ENCODE measurements at regions not wholly inside any gene's neighbourhood (a gene's known extent, or its start where the extent isn't known, plus 50 kb on each side); places are given as distances from the start of the nearest gene placed in this dataset.

DNA sequence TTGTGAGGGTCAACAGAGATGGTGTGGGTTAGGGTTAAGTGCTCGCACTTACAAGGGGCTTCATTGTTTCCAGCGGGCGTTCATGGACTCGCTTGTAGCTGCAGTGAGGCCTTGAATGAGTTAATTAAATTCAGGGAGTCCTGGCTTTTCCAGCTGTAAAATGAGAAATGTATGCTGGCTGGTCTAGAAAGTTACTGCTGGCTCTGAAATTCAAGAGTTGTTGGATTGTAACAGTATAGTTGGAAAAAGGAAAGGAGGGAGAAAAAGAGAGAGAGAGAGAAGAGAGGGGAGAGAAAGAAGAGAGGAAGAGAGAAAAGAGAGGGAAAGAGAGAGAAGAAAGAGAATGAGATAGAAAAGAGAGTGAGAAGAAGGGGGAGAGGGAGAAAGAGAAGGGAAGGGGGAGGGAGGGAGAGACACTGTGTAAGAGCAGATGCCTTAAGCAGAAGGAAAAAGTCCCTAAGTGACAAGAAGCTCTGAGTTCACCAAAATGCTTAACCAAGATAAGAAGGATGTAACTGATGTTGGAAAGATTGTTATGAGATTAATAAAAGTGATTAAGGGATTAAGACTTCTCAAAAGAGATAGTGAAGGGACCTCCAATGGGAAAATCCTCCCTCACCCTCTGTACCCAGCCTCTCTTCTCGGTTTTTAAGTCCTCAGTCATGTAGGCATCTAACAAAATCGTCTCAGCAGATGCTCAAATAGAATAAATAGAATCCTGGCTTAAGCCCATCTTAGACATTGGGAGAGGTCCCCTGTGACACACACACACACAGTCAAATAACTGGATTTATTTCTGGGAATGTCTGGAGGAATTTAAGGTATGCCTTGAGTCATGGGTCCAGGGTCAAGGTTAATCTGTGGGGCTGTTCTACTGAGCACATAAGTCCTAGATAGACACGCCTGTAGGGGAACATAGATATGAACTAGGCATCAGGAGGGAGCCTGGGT is 477.9 kb downstream of the MIAT start:
- TF ChIP-seq POLR2A (IDR thresholded peaks at IDR 0.05), result no peak
- TF ChIP-seq, protein P1, sequence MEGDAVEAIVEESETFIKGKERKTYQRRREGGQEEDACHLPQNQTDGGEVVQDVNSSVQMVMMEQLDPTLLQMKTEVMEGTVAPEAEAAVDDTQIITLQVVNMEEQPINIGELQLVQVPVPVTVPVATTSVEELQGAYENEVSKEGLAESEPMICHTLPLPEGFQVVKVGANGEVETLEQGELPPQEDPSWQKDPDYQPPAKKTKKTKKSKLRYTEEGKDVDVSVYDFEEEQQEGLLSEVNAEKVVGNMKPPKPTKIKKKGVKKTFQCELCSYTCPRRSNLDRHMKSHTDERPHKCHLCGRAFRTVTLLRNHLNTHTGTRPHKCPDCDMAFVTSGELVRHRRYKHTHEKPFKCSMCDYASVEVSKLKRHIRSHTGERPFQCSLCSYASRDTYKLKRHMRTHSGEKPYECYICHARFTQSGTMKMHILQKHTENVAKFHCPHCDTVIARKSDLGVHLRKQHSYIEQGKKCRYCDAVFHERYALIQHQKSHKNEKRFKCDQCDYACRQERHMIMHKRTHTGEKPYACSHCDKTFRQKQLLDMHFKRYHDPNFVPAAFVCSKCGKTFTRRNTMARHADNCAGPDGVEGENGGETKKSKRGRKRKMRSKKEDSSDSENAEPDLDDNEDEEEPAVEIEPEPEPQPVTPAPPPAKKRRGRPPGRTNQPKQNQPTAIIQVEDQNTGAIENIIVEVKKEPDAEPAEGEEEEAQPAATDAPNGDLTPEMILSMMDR (IDR thresholded peaks at IDR 0.05 in 4 of 5, conservative IDR thresholded peaks at IDR 0.05 in 1 of 5), result no peak
- Histone ChIP-seq H3K9me3 (no peaks in the 10 kb centered on the region), H3K27ac (no peak overlapping the region), H3K36me3 (no peaks in the 10 kb centered on the region), H3K4me3 (no peak overlapping the region), H3K4me1 (no peaks in the 10 kb centered on the region), H3K27me3 (peaks cover 10 to 25% (median 24%) of the 10 kb centered on the region in 3 donors)
- intact Hi-C loops (cut with DNase I; ENCODE audit: low total_unique reads) (no loop called here), in situ Hi-C loops (cut with MboI; ENCODE audit: low sequenced_read_pairs in 4 of 4) (no loop called here)
- no peak for DNase-seq
- ATAC-seq, result no peak

DNA sequence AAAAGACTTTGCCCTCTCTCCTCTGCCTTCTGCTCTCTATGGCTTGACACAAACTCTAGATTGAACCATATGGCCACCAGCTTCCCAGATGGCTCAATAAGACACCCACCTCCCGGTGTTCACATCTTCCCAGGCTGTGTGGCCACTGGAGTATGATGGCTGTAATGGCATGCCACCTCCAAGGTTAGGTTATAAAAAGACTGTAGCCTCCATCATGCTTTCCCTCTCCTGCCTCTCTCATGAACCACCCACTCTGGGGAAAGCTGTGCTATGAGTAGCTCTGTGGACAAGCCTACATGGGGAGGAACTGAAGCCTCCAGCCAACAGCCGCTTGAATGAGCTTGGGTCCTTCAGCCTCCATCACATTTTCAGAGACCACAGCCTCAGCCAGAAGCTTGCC is 479.2 kb downstream of the MIAT start:
- in situ Hi-C loops (cut with MboI; ENCODE audit: low sequenced_read_pairs in 4 of 4) (no loop called here), intact Hi-C loops (cut with DNase I; ENCODE audit: low total_unique reads) (no loop called here)
- H3K4me3 ChIP-seq, result no peak overlapping the region
- H3K27me3 ChIP-seq, result peaks cover 16 to 31% (median 21%) of the 10 kb centered on the region in 3 donors
- no peak for ATAC-seq
- H3K4me1 ChIP-seq, result no peaks in the 10 kb centered on the region
- H3K9me3 ChIP-seq, result no peaks in the 10 kb centered on the region
- H3K27ac ChIP-seq, result no peak overlapping the region
- TF ChIP-seq, protein P1 (IDR thresholded peaks at IDR 0.05 in 4 of 5, conservative IDR thresholded peaks at IDR 0.05 in 1 of 5), result no peak
- TF ChIP-seq POLR2A (IDR thresholded peaks at IDR 0.05), result no peak
- DNase-seq, result no peak
- H3K36me3 ChIP-seq, result no peaks in the 10 kb centered on the region

DNA sequence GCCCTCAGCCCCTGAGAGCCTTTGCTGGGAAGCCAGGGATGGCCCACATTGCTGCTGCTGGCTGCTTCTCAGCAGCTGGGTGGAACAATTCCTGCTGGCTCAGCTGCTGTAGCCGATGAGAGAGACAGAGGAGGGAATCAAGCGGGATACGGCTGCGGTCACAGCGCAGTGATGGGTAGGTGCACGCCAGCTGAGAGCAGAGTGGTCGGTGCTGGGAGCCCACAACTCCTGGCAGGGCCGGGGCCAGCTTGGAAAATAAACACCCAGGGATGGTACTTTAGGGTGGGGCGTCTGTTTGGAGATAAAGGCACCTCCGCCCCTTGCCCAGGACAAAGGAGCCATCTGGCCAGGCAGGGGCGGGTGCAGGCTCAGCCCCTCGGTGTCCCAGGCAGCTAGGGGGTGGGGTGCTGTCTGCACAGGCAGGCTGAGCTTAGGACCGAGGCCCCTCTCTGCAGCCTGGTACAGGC is 480.5 kb downstream of the MIAT start:
- intact Hi-C loops (cut with DNase I; ENCODE audit: low total_unique reads) (no loop called here), in situ Hi-C loops (cut with MboI; ENCODE audit: low sequenced_read_pairs in 4 of 4) (no loop called here)
- Histone ChIP-seq H3K4me3 (no peak overlapping the region), H3K36me3 (no peaks in the 10 kb centered on the region), H3K27ac (no peak overlapping the region), H3K4me1 (no peaks in the 10 kb centered on the region), H3K9me3 (no peaks in the 10 kb centered on the region), H3K27me3 (peaks cover 17 to 35% (median 30%) of the 10 kb centered on the region in 3 donors)
- no peak for TF ChIP-seq POLR2A (IDR thresholded peaks at IDR 0.05)
- TF ChIP-seq, protein P1 (IDR thresholded peaks at IDR 0.05 in 4 of 5, conservative IDR thresholded peaks at IDR 0.05 in 1 of 5), result no peak
- DNase-seq (no peak), ATAC-seq (no peak)

DNA sequence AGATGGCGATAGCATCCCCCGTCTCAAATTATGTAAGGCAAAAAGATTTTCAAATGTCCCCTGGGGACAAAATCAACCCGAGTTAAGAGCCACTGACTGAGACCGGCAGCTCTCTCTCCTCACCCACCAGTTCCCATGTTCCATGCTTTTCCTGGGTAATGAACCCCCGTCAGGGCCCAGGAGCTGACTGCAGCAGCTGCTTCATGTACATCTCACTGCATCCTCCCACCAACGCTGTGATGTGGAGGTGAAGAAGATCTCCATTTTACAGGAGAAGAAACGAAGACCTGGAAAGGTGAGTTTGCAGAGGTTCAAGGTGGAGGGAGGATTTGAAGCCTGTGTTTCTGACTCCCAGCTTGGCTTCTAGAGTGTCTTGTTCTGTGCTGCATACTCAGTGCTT is 481.1 kb downstream of the MIAT start:
- TF ChIP-seq, protein P1 (IDR thresholded peaks at IDR 0.05 in 4 of 5, conservative IDR thresholded peaks at IDR 0.05 in 1 of 5), result no peak
- no peak for TF ChIP-seq POLR2A (IDR thresholded peaks at IDR 0.05)
- Histone ChIP-seq H3K9me3 (no peaks in the 10 kb centered on the region), H3K27ac (no peak overlapping the region), H3K4me1 (no peaks in the 10 kb centered on the region), H3K36me3 (no peaks in the 10 kb centered on the region), H3K4me3 (no peak overlapping the region), H3K27me3 (peaks cover 20 to 41% (median 32%) of the 10 kb centered on the region in 3 donors)
- no peak for DNase-seq
- no peak for ATAC-seq
- intact Hi-C loops (cut with DNase I; ENCODE audit: low total_unique reads) (no loop called here), in situ Hi-C loops (cut with MboI; ENCODE audit: low sequenced_read_pairs in 4 of 4) (no loop called here)

Measured in gastrocnemius medialis (tissue), 4 donors.